ENCODE measurements at regions not wholly inside any gene's neighbourhood (a gene's known extent, or its start where the extent isn't known, plus 50 kb on each side); places are given as distances from the start of the nearest gene placed in this dataset.

- TF ChIP-seq SREBF2 (IDR thresholded peaks at IDR 0.05) (no peak), REST (IDR thresholded peaks at IDR 0.05) (no peak), CTCF (IDR thresholded peaks at IDR 0.05) (no peak), POLR2A (IDR thresholded peaks at IDR 0.05; ENCODE audit: low read length) (no peak), FOSL2 (IDR thresholded peaks at IDR 0.05) (no peak), FOSL2 (CRISPR knock-in tag; IDR thresholded peaks at IDR 0.05) (no peak), FOXS1 (CRISPR knock-in tag; IDR thresholded peaks at IDR 0.05) (no peak), EP300 (IDR thresholded peaks at IDR 0.05) (no peak), HDAC2 (IDR thresholded peaks at IDR 0.05) (no peak), KDM1A (IDR thresholded peaks at IDR 0.05; ENCODE audit: low read depth) (no peak), PBX3 (IDR thresholded peaks at IDR 0.05) (no peak)
Measured at GRCh38 chr7:35875292-35875691, 74.4 kb downstream of the SEPTIN7 start.
